ENCODE measurements at regions not wholly inside any gene's neighbourhood (a gene's known extent, or its start where the extent isn't known, plus 50 kb on each side); places are given as distances from the start of the nearest gene placed in this dataset.

DNA sequence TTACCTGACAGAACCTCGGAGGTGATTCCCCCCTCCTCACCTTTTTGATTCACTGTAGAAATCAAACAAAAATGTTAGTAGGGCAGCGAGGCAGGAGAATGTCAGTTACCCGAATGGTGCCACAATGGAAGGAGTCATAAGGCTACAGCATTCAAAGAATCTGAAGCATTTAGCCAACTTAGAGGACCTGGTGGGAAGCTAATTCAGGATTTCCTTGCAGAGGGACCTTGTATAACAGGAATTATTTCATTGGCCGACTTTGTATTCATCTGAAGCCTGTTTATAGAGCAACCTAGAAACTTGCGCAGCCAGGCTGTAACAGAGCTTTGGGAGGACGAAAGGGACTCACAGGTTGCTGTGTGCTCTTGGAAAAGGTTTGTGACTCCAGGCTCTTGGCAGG is 129.1 kb upstream of the MMADHC start:
- no peak for TF ChIP-seq CTCF (IDR thresholded peaks at IDR 0.05; ENCODE audit: extremely low read depth, insufficient read depth, missing control alignments)
- DNase-seq (ENCODE audit: low spot score) = no peak
- in situ Hi-C loops (cut with MboI; ENCODE audit: low pct_unique_long_range_greater_than_20kb, low sequenced_read_pairs, unreplicated experiment) = no loop called here

- in situ Hi-C loops (cut with MboI; ENCODE audit: low pct_unique_long_range_greater_than_20kb, low sequenced_read_pairs, unreplicated experiment) = no loop called here
- no peak for TF ChIP-seq CTCF (IDR thresholded peaks at IDR 0.05; ENCODE audit: extremely low read depth, insufficient read depth, missing control alignments)
- no peak for DNase-seq (ENCODE audit: low spot score)
These were observed 128.3 kb upstream of the MMADHC start for GRCh38 chr2:149715894-149716293.

GRCh38 chr2:149715005-149715592 is 127.5 kb upstream of the MMADHC start:
- in situ Hi-C loops (cut with MboI; ENCODE audit: low pct_unique_long_range_greater_than_20kb, low sequenced_read_pairs, unreplicated experiment) = no loop called here
- DNase-seq (ENCODE audit: low spot score) = no peak
- TF ChIP-seq CTCF (IDR thresholded peaks at IDR 0.05; ENCODE audit: extremely low read depth, insufficient read depth, missing control alignments) = peak; percentile 43

- no peak for TF ChIP-seq CTCF (IDR thresholded peaks at IDR 0.05; ENCODE audit: extremely low read depth, insufficient read depth, missing control alignments)
- in situ Hi-C loops (cut with MboI; ENCODE audit: low pct_unique_long_range_greater_than_20kb, low sequenced_read_pairs, unreplicated experiment) = no loop called here
- DNase-seq (ENCODE audit: low spot score) = no peak
These were observed 122.1 kb upstream of the MMADHC start for GRCh38 chr2:149709496-149710263.

DNA sequence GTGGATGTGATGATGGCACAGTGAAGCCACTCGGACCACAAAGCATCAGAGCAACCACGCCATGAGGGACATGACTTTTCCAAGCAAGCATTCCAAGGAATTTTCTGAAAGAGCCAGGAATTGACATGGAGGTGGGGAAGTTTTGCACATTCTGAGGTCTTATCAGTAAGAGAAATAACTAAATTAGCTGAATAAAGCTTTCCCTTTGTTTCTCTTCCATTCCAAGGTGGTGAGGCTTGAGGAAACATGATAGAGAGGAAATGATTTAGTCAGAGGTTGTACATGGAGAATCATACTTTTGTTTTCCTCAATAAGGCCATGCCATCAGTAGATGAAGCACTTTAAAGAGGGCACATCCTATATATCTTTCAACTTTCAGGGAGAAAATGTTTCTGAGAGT is 115.7 kb upstream of the MMADHC start:
- no peak for DNase-seq (ENCODE audit: low spot score)
- no peak for TF ChIP-seq CTCF (IDR thresholded peaks at IDR 0.05; ENCODE audit: extremely low read depth, insufficient read depth, missing control alignments)
- in situ Hi-C loops (cut with MboI; ENCODE audit: low pct_unique_long_range_greater_than_20kb, low sequenced_read_pairs, unreplicated experiment) = no loop called here

- no peak for TF ChIP-seq CTCF (IDR thresholded peaks at IDR 0.05; ENCODE audit: extremely low read depth, insufficient read depth, missing control alignments)
- in situ Hi-C loops (cut with MboI; ENCODE audit: low pct_unique_long_range_greater_than_20kb, low sequenced_read_pairs, unreplicated experiment) = no loop called here
- DNase-seq (ENCODE audit: low spot score) = no peak
These were observed 115.0 kb upstream of the MMADHC start for GRCh38 chr2:149702571-149702970.

All from GM13977 (cell line).